ENCODE measurements at regions not wholly inside any gene's neighbourhood (a gene's known extent, or its start where the extent isn't known, plus 50 kb on each side); places are given as distances from the start of the nearest gene placed in this dataset.

GRCh38 chr12:17666641-17667324 lies 423.2 kb downstream of the RERGL start:
- TF ChIP-seq GATA2 (IDR thresholded peaks at IDR 0.05; ENCODE audit: low read depth, low read length): no peak
- no peak for TF ChIP-seq GATA3 (IDR thresholded peaks at IDR 0.05; ENCODE audit: low read depth, low read length)
